ENCODE measurements at regions not wholly inside any gene's neighbourhood (a gene's known extent, or its start where the extent isn't known, plus 50 kb on each side); places are given as distances from the start of the nearest gene placed in this dataset.

DNA sequence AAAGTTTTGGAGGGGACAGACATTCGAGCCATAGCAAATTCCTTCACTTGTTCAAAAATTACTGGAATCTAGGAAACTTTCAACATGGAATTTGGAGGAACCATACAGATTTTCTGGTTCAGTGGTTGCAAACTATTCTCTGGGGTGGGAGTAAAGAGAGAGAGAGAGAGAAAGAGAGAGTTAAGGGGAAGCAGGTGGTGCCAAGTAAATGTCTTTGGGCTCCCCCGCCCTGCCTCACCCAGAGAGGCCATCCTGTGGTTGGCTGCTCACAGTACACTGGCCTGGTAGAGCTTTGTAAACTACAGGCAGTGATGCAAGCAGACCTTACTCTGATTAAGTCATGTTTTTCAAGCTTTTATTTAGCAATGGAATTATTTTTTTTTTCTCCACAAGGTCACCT lies 82.6 kb downstream of the ADAMTS15 start:
- H3K36me3 ChIP-seq (ENCODE audit: low read depth, missing control alignments) = no peaks in the 10 kb centered on the region
- H3K9me3 ChIP-seq = no peaks in the 10 kb centered on the region
- H3K27me3 ChIP-seq = no peaks in the 10 kb centered on the region
- intact Hi-C loops (cut with DNase I; ENCODE audit: low total_unique reads) = no loop called here
- no peak for DNase-seq
- TF ChIP-seq POLR2A (IDR thresholded peaks at IDR 0.05) = no peak
- TF ChIP-seq, protein P1, sequence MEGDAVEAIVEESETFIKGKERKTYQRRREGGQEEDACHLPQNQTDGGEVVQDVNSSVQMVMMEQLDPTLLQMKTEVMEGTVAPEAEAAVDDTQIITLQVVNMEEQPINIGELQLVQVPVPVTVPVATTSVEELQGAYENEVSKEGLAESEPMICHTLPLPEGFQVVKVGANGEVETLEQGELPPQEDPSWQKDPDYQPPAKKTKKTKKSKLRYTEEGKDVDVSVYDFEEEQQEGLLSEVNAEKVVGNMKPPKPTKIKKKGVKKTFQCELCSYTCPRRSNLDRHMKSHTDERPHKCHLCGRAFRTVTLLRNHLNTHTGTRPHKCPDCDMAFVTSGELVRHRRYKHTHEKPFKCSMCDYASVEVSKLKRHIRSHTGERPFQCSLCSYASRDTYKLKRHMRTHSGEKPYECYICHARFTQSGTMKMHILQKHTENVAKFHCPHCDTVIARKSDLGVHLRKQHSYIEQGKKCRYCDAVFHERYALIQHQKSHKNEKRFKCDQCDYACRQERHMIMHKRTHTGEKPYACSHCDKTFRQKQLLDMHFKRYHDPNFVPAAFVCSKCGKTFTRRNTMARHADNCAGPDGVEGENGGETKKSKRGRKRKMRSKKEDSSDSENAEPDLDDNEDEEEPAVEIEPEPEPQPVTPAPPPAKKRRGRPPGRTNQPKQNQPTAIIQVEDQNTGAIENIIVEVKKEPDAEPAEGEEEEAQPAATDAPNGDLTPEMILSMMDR (IDR thresholded peaks at IDR 0.05) = no peak
- no peak overlapping the region for H3K4me3 ChIP-seq
- H3K27ac ChIP-seq = no peak overlapping the region
- WGBS, 2 donors = 84 to 88% methylated on average over 2 of the region's 2 CpGs
- peaks cover 7% of the 10 kb centered on the region for H3K4me1 ChIP-seq

DNA sequence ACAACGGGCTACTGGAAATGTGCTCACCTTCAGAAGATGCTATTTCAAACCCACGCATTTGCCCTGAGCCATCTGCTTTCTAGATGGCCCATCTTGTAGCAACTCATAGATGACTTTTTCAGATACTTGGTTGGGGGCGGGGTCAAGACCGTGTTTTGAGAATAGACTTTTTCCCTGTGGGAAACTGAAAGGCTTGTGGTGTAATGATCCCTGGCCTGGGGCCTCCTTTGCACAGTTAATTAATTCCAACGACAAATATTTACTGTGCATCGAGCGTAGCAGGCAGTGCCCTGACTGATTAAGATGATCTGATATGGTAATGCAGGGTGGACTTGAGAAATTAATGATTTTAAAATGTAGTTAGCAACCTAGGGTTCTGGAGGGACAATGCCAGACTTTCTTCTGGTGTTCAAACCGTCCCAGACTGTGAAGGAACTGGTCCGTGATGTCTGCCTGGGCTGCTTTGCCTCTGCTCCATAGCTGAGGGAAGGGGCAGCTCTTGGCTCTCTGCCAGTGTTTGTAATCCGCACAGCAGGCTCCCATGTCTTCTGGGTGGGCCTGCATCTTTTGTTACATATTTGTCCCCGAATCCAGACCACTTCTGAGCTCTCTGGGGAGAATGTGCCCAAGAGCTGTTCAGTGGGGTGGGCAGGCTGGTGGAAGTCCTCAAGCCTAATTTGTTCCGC lies 84.8 kb downstream of the ADAMTS15 start:
- H3K4me1 ChIP-seq = no peaks in the 10 kb centered on the region
- TF ChIP-seq POLR2A (IDR thresholded peaks at IDR 0.05) = no peak
- TF ChIP-seq, protein P1 (IDR thresholded peaks at IDR 0.05) = no peak
- intact Hi-C loops (cut with DNase I; ENCODE audit: low total_unique reads) = no loop called here
- no peak overlapping the region for H3K27ac ChIP-seq
- no peaks in the 10 kb centered on the region for H3K36me3 ChIP-seq (ENCODE audit: low read depth, missing control alignments)
- 86 to 88% methylated on average over 12 of the region's 12 CpGs for WGBS, 2 donors
- no peak for DNase-seq
- no peak overlapping the region for H3K4me3 ChIP-seq
- H3K27me3 ChIP-seq = no peaks in the 10 kb centered on the region
- no peaks in the 10 kb centered on the region for H3K9me3 ChIP-seq

DNA sequence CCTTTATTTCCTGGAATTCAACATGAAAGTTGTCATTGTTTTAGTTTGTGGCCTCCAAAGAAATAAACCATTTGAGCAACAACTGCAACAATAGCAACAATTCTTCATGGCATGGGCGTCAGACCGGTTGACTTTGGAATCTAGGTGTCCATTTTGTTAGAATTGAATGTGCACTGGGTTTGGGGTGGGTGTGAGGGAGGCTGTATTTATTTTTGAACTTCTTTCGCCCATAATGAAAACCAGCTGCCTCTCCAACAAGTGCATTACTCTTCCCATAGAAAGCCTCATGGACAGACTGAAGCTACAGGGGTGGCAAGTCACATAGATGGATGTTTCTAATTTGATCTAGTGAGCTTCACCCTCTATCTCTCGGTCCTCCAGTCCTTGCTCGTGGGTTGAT lies 85.4 kb downstream of the ADAMTS15 start:
- TF ChIP-seq POLR2A (IDR thresholded peaks at IDR 0.05) = no peak
- TF ChIP-seq, protein P1 (IDR thresholded peaks at IDR 0.05) = no peak
- H3K27me3 ChIP-seq = no peaks in the 10 kb centered on the region

DNA sequence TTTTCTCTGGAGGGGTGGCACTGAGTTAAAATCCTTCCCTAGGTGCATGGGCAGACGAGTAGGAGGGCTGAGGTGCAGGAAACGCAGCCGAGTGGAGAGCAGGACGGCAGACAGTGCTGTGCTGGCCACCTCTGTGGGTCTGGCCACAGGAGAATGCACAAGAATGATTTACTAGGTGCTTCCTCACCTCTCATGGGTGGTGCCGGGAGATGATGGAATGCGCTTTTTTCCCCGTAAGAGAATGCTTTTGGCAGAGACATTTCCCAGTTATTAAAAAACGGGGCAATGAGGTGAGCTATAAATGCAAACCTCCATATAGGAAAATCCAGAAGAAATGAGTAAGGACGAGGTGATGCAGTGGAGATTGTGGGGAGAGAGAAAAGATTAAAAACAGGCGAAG lies 86.1 kb downstream of the ADAMTS15 start:
- DNase-seq = no peak
- no peaks in the 10 kb centered on the region for H3K4me1 ChIP-seq
- H3K27me3 ChIP-seq = no peaks in the 10 kb centered on the region
- no peaks in the 10 kb centered on the region for H3K36me3 ChIP-seq (ENCODE audit: low read depth, missing control alignments)
- H3K4me3 ChIP-seq = no peak overlapping the region
- WGBS, 2 donors = 82 to 86% methylated on average over 10 of the region's 10 CpGs
- no peak overlapping the region for H3K27ac ChIP-seq
- TF ChIP-seq POLR2A (IDR thresholded peaks at IDR 0.05) = no peak
- TF ChIP-seq, protein P1 (IDR thresholded peaks at IDR 0.05) = no peak
- no peaks in the 10 kb centered on the region for H3K9me3 ChIP-seq
- intact Hi-C loops (cut with DNase I; ENCODE audit: low total_unique reads) = no loop called here

More for the DNA sequence above, 85.4 kb downstream of the ADAMTS15 start:
- intact Hi-C loops (cut with DNase I; ENCODE audit: low total_unique reads) = no loop called here
- WGBS, 2 donors = 92 to 93% methylated on average over 5 of the region's 5 CpGs
- Histone ChIP-seq H3K36me3 (ENCODE audit: low read depth, missing control alignments) (no peaks in the 10 kb centered on the region), H3K4me3 (no peak overlapping the region), H3K9me3 (no peaks in the 10 kb centered on the region), H3K27ac (no peak overlapping the region), H3K4me1 (no peaks in the 10 kb centered on the region)
- no peak for DNase-seq

DNA sequence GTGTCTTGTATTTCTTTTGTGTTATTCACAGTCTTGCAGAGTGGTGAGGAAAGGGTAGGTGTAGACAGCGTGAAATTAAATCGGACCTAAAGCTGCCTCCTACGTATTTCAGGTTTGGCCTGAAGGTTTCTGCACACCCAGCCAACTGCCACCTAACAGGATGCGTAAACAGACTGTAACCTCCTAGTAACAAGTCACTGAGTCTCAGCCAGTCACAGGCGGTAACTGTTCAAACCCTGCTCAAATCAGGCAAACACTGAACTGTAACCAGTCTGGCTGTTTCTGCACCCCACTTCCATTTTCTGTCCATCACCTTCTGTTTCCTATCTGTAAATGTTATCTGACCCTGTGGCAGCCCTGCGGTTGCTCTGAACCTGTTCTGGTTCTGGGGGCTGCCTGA lies 87.1 kb downstream of the ADAMTS15 start:
- Histone ChIP-seq H3K36me3 (ENCODE audit: low read depth, missing control alignments) (no peaks in the 10 kb centered on the region), H3K27ac (no peak overlapping the region), H3K4me1 (no peaks in the 10 kb centered on the region), H3K27me3 (no peaks in the 10 kb centered on the region), H3K9me3 (no peaks in the 10 kb centered on the region), H3K4me3 (no peak overlapping the region)
- WGBS, 2 donors = 76 to 77% methylated on average over 6 of the region's 6 CpGs
- TF ChIP-seq, protein P1 (IDR thresholded peaks at IDR 0.05) = no peak
- no peak for TF ChIP-seq POLR2A (IDR thresholded peaks at IDR 0.05)
- intact Hi-C loops (cut with DNase I; ENCODE audit: low total_unique reads) = no loop called here
- no peak for DNase-seq
